HL-60 (cell line): ENCODE measurements at regions not wholly inside any gene's neighbourhood (a gene's known extent, or its start where the extent isn't known, plus 50 kb on each side); places are given as distances from the start of the nearest gene placed in this dataset.

Experiments used
- CTCF ChIP-seq: IDR thresholded peaks from one replicate; pipeline ENCODE4 v1.5.1; 2011; ENCODE audit warnings: low read length, control low read depth, inconsistent platforms; ENCODE audit not compliant: insufficient read depth
- POLR2AphosphoS5 ChIP-seq: IDR thresholded peaks from 2 replicates; pipeline ENCODE4 v1.6.1; 2012; ENCODE audit warnings: low read depth
- SPI1 ChIP-seq: IDR thresholded peaks from 2 replicates; pipeline ENCODE4 v1.6.1; 2012; ENCODE audit warnings: low read depth, mild to moderate bottlenecking, borderline replicate concordance

GRCh38 chr6:71533939-71534379 lies 245.3 kb downstream of the OGFRL1 start:
- TF ChIP-seq CTCF (peak; percentile 26), SPI1 (no peak), POLR2AphosphoS5 (no peak)
